ENCODE measurements at regions not wholly inside any gene's neighbourhood (a gene's known extent, or its start where the extent isn't known, plus 50 kb on each side); places are given as distances from the start of the nearest gene placed in this dataset.

GRCh38 chrX:65902011-65902410 lies 137.9 kb downstream of the VSIG4 start (continued):
- TF ChIP-seq AFF4 (CRISPR knock-in tag; IDR thresholded peaks at IDR 0.05; ENCODE audit: borderline replicate concordance), result no peak
- no peak for TF ChIP-seq FOXP1 (CRISPR knock-in tag; IDR thresholded peaks at IDR 0.05; ENCODE audit: borderline replicate concordance)
- no peak for TF ChIP-seq ZMAT4 (CRISPR knock-in tag; IDR thresholded peaks at IDR 0.05)
- TF ChIP-seq MXD4 (CRISPR knock-in tag; IDR thresholded peaks at IDR 0.05; ENCODE audit: borderline replicate concordance), result no peak
- no peak for TF ChIP-seq ZNF138 (CRISPR knock-in tag; conservative IDR thresholded peaks at IDR 0.05)
- TF ChIP-seq FOXJ3 (CRISPR knock-in tag; IDR thresholded peaks at IDR 0.05; ENCODE audit: borderline replicate concordance), result no peak
- no peak for TF ChIP-seq ZNF232 (CRISPR knock-in tag; IDR thresholded peaks at IDR 0.05)

- H3K27me3 Mint-ChIP-seq (ENCODE audit: low read depth), result no peaks in the 10 kb centered on the region; the same call in 1 of the 2 replicates
- H3K4me1 Mint-ChIP-seq, result peaks cover 2% of the 10 kb centered on the region; the same call in 1 of the 2 replicates
- POLR2A ChIA-PET, result no interaction called here
Observed at GRCh38 chrX:65900850-65901844, 138.7 kb downstream of the VSIG4 start.

More at GRCh38 chrX:65900850-65901844, 138.7 kb downstream of the VSIG4 start:
- DNase-seq (ENCODE audit: low spot score) (no peak), ATAC-seq (no peak)
- Mint-ChIP-seq H3K4me3 (no peak overlapping the region), H3K27ac (no peak overlapping the region), H3K36me3 (no peaks in the 10 kb centered on the region), H3K9me3 (peaks cover 12% of the 10 kb centered on the region)
- TF ChIP-seq HMGXB4 (CRISPR knock-in tag; IDR thresholded peaks at IDR 0.05) (no peak), SOX15 (CRISPR knock-in tag; IDR thresholded peaks at IDR 0.05) (no peak), ATF6 (CRISPR knock-in tag; IDR thresholded peaks at IDR 0.05) (no peak), GABPB1 (CRISPR knock-in tag; IDR thresholded peaks at IDR 0.05) (no peak)
- CTCF ChIA-PET, result no interaction called here
